ENCODE measurements at regions not wholly inside any gene's neighbourhood (a gene's known extent, or its start where the extent isn't known, plus 50 kb on each side); places are given as distances from the start of the nearest gene placed in this dataset.

DNA sequence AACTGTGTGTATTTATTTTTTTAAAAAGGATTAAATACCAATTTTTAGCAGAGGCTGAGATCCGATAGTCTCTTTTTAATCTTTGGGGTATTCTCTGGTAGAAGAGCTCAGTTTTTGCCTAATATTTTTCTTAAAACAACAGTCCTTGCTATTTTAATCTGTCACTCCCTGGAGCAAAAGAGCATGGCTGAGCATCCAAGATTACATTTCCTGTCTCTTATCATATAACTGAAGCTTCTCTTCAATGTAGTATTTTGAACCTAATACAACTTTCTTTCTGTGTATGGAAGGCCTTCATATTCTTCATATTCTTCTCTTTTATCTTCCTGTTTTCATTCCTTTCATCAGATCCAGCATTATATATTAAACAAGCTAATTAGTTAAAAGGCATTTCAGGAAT lies 293.7 kb downstream of the NSUN3 start:
- TF ChIP-seq ZNF274 (IDR thresholded peaks at IDR 0.05; ENCODE audit: low read depth, low read length), result no peak
- TF ChIP-seq YY1 (IDR thresholded peaks at IDR 0.05; ENCODE audit: insufficient read depth, insufficient read length), result no peak
- no peak for TF ChIP-seq SUZ12 (IDR thresholded peaks at IDR 0.05; ENCODE audit: extremely low read depth, insufficient read depth, insufficient read length)
- DNase-seq (ENCODE audit: low read depth, low spot score), result no peak
- H3K9ac ChIP-seq (ENCODE audit: insufficient read length, low read depth), result no peak overlapping the region
- no peak overlapping the region for H3K4me3 ChIP-seq (ENCODE audit: insufficient read length, low read depth)
- H3K9me3 ChIP-seq (ENCODE audit: insufficient read depth, low read length), result no peaks in the 10 kb centered on the region
- no peaks in the 10 kb centered on the region for H3K27me3 ChIP-seq (ENCODE audit: insufficient read depth, insufficient read length)
- no peaks in the 10 kb centered on the region for H3K4me1 ChIP-seq (ENCODE audit: insufficient read depth, insufficient read length)
- no peaks in the 10 kb centered on the region for H3K36me3 ChIP-seq (ENCODE audit: insufficient read depth, insufficient read length, low read length)

DNA sequence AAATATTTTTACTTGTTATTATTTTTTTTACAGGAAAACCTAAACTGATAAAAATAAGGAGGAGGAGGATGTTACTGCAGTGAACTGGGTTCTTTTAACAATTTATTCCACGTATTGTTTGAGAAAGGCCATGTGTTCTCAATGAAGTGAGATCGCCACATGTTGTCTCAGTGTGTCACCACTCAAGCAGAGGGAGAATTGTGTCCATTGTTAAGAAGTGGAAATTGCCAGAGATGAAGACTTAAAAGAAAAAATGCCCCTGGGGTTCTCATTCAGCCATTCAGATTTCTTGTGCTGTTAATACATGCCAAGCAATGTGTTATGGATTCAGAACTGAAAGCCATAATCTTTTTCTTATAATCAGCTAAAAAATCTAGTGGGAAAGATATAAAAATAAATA lies 297.1 kb downstream of the NSUN3 start:
- Histone ChIP-seq H3K36me3 (ENCODE audit: insufficient read depth, insufficient read length, low read length) (no peaks in the 10 kb centered on the region), H3K4me3 (ENCODE audit: insufficient read length, low read depth) (no peak overlapping the region), H3K27me3 (ENCODE audit: insufficient read depth, insufficient read length) (no peaks in the 10 kb centered on the region), H3K9ac (ENCODE audit: insufficient read length, low read depth) (no peak overlapping the region), H3K9me3 (ENCODE audit: insufficient read depth, low read length) (no peaks in the 10 kb centered on the region), H3K4me1 (ENCODE audit: insufficient read depth, insufficient read length) (no peaks in the 10 kb centered on the region)
- TF ChIP-seq ZNF274 (IDR thresholded peaks at IDR 0.05; ENCODE audit: low read depth, low read length) (no peak), YY1 (IDR thresholded peaks at IDR 0.05; ENCODE audit: insufficient read depth, insufficient read length) (no peak), SUZ12 (IDR thresholded peaks at IDR 0.05; ENCODE audit: extremely low read depth, insufficient read depth, insufficient read length) (no peak)
- no peak for DNase-seq (ENCODE audit: low read depth, low spot score)

DNA sequence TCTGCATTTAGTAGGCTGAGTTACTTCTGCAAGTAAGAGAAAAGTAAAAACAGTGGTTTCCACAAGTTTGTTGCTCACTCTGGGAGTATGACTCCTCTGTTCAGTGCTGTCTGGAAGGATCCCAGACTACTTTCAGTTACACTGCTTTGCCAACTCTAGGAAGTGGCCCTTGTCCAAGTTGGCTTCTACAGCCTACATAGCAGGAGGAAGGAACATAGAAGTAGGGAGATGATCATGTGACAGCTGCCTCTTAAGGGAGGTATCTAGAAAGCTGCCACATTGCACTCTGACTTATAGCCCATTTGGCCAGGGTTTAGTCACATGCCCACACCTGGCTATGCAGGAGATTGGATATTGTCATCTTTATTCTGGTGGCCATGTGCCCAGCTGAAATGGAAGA lies 298.1 kb downstream of the NSUN3 start:
- Histone ChIP-seq H3K9me3 (ENCODE audit: insufficient read depth, low read length) (no peaks in the 10 kb centered on the region), H3K36me3 (ENCODE audit: insufficient read depth, insufficient read length, low read length) (no peaks in the 10 kb centered on the region), H3K27me3 (ENCODE audit: insufficient read depth, insufficient read length) (no peaks in the 10 kb centered on the region), H3K4me1 (ENCODE audit: insufficient read depth, insufficient read length) (no peaks in the 10 kb centered on the region), H3K9ac (ENCODE audit: insufficient read length, low read depth) (no peak overlapping the region), H3K4me3 (ENCODE audit: insufficient read length, low read depth) (no peak overlapping the region)
- TF ChIP-seq SUZ12 (IDR thresholded peaks at IDR 0.05; ENCODE audit: extremely low read depth, insufficient read depth, insufficient read length) (no peak), YY1 (IDR thresholded peaks at IDR 0.05; ENCODE audit: insufficient read depth, insufficient read length) (no peak), ZNF274 (IDR thresholded peaks at IDR 0.05; ENCODE audit: low read depth, low read length) (no peak)
- no peak for DNase-seq (ENCODE audit: low read depth, low spot score)

DNA sequence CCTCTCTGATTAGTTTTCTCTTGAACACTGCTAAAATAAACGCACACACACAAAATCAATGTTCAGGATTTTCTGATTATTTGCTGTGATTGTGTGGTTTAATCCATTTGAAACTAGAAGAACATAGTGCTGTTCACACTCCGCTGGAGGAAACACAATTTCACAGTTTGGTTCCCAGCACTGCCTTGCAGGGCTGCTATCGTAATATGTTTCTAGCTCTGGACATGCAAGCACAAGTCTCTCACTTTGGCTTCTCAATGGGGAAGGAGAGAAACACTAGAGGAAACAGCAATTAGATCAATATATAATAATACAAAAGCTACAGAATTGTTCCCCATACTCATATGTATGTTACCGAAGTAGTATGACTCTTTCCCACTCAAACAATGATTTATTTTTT lies 299.5 kb downstream of the NSUN3 start:
- Histone ChIP-seq H3K27me3 (ENCODE audit: insufficient read depth, insufficient read length) (no peaks in the 10 kb centered on the region), H3K36me3 (ENCODE audit: insufficient read depth, insufficient read length, low read length) (no peaks in the 10 kb centered on the region), H3K4me1 (ENCODE audit: insufficient read depth, insufficient read length) (no peaks in the 10 kb centered on the region), H3K9ac (ENCODE audit: insufficient read length, low read depth) (no peak overlapping the region), H3K9me3 (ENCODE audit: insufficient read depth, low read length) (no peaks in the 10 kb centered on the region), H3K4me3 (ENCODE audit: insufficient read length, low read depth) (no peak overlapping the region)
- TF ChIP-seq YY1 (IDR thresholded peaks at IDR 0.05; ENCODE audit: insufficient read depth, insufficient read length) (no peak), ZNF274 (IDR thresholded peaks at IDR 0.05; ENCODE audit: low read depth, low read length) (no peak), SUZ12 (IDR thresholded peaks at IDR 0.05; ENCODE audit: extremely low read depth, insufficient read depth, insufficient read length) (no peak)
- DNase-seq (ENCODE audit: low read depth, low spot score), result no peak

DNA sequence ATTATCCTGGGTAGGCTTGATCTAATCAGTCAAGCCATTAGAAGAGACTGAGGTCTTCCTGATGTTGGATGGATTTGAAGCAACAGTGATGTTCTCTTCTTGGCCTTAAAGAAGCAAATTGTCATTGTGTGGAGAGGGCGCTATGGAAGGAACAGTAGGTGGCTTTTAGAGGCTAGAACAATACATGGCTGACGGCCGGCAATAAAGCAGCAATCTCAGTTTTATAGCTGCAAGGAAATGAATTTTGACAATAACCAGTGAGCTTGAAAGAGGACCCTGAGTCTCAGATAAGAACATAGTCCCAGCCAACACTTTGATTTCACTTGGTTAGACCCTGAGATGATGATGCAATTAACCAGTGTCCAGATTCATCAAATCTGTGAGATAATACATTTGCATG lies 302.1 kb downstream of the NSUN3 start:
- Histone ChIP-seq H3K27me3 (ENCODE audit: insufficient read depth, insufficient read length) (no peaks in the 10 kb centered on the region), H3K4me3 (ENCODE audit: insufficient read length, low read depth) (no peak overlapping the region), H3K9ac (ENCODE audit: insufficient read length, low read depth) (no peak overlapping the region), H3K9me3 (ENCODE audit: insufficient read depth, low read length) (no peaks in the 10 kb centered on the region), H3K4me1 (ENCODE audit: insufficient read depth, insufficient read length) (no peaks in the 10 kb centered on the region), H3K36me3 (ENCODE audit: insufficient read depth, insufficient read length, low read length) (no peaks in the 10 kb centered on the region)
- TF ChIP-seq ZNF274 (IDR thresholded peaks at IDR 0.05; ENCODE audit: low read depth, low read length), result no peak
- TF ChIP-seq YY1 (IDR thresholded peaks at IDR 0.05; ENCODE audit: insufficient read depth, insufficient read length), result no peak
- no peak for TF ChIP-seq SUZ12 (IDR thresholded peaks at IDR 0.05; ENCODE audit: extremely low read depth, insufficient read depth, insufficient read length)
- DNase-seq (ENCODE audit: low read depth, low spot score), result no peak

DNA sequence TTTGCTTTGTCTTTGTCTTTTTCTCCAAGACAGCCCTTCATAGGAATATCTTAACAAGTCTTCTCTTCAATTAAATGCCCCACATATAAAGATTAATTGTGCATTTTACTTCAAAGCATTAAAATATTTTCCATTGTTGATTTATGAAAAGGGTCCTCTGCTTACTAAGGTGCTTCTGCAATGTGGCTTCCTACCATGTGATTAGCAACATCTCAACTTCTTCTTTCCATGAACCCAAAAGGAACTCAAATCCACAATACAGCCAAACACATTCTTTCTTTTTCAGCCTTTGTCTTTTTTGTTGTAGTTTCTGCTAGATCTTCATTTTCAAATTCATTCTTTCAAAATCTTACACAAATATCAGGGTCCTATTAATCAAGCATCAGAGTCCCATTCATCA lies 309.2 kb downstream of the NSUN3 start:
- Histone ChIP-seq H3K9me3 (ENCODE audit: insufficient read depth, low read length) (no peaks in the 10 kb centered on the region; the same call in 1 of the 2 replicates), H3K4me3 (ENCODE audit: insufficient read length, low read depth) (no peak overlapping the region), H3K27me3 (ENCODE audit: insufficient read depth, insufficient read length) (no peaks in the 10 kb centered on the region), H3K36me3 (ENCODE audit: insufficient read depth, insufficient read length, low read length) (no peaks in the 10 kb centered on the region), H3K9ac (ENCODE audit: insufficient read length, low read depth) (no peak overlapping the region), H3K4me1 (ENCODE audit: insufficient read depth, insufficient read length) (no peaks in the 10 kb centered on the region)
- no peak for DNase-seq (ENCODE audit: low read depth, low spot score)
- TF ChIP-seq YY1 (IDR thresholded peaks at IDR 0.05; ENCODE audit: insufficient read depth, insufficient read length), result no peak
- TF ChIP-seq SUZ12 (IDR thresholded peaks at IDR 0.05; ENCODE audit: extremely low read depth, insufficient read depth, insufficient read length), result no peak
- TF ChIP-seq ZNF274 (IDR thresholded peaks at IDR 0.05; ENCODE audit: low read depth, low read length), result no peak

DNA sequence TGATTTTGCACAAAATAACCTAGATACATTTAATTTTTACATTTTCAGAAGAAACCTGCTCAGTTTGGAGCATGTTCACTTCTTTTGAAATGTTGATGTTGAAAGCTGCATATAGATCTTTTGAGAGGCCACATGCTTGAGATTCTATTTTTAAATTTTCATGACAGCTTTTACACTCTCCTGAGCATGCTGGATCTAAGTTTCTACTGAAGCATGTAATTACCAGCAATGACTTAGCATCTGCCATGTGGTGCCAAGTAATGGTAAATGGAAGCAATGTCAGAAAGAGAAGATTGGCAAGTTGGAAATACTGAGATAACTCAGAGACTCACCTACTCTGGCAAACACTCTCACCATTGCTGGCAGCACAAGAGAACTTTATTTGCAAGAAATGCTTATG lies 310.6 kb downstream of the NSUN3 start:
- DNase-seq (ENCODE audit: low read depth, low spot score), result no peak
- no peak overlapping the region for H3K4me3 ChIP-seq (ENCODE audit: insufficient read length, low read depth)
- H3K4me1 ChIP-seq (ENCODE audit: insufficient read depth, insufficient read length), result no peaks in the 10 kb centered on the region
- TF ChIP-seq ZNF274 (IDR thresholded peaks at IDR 0.05; ENCODE audit: low read depth, low read length), result no peak
- TF ChIP-seq SUZ12 (IDR thresholded peaks at IDR 0.05; ENCODE audit: extremely low read depth, insufficient read depth, insufficient read length), result no peak
- TF ChIP-seq YY1 (IDR thresholded peaks at IDR 0.05; ENCODE audit: insufficient read depth, insufficient read length), result no peak
- no peak overlapping the region for H3K9ac ChIP-seq (ENCODE audit: insufficient read length, low read depth)
- H3K9me3 ChIP-seq (ENCODE audit: insufficient read depth, low read length), result no peaks in the 10 kb centered on the region; the same call in 1 of the 2 replicates
- H3K36me3 ChIP-seq (ENCODE audit: insufficient read depth, insufficient read length, low read length), result no peaks in the 10 kb centered on the region
- no peaks in the 10 kb centered on the region for H3K27me3 ChIP-seq (ENCODE audit: insufficient read depth, insufficient read length)
